ENCODE measurements at regions not wholly inside any gene's neighbourhood (a gene's known extent, or its start where the extent isn't known, plus 50 kb on each side); places are given as distances from the start of the nearest gene placed in this dataset.

DNA sequence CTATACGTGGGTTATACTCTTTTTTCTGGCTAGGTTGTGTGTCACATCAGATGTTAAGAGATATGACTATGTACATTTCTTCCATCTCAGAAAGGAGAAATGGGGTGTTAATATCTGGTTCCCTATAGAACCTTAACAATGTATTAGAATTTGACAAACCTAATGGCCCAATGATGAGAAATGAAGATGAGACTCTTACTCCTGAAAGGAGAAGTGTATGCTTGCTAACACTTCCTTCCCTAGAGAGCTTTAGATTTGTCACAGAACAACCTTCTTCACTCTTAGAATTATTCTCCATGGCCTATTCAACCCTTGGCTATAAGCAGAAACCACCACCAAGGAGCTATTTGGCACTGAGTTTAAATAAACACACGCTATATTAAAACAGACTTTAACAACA is 839.6 kb downstream of the GALC start:
- Histone ChIP-seq H3K4me1 (no peaks in the 10 kb centered on the region), H3K4me3 (no peak overlapping the region), H3K36me3 (no peaks in the 10 kb centered on the region), H3K9me3 (no peaks in the 10 kb centered on the region), H3K27me3 (no peaks in the 10 kb centered on the region), H3K27ac (no peak overlapping the region)
- ATAC-seq (no peak), DNase-seq (no peak)
- WGBS (ENCODE audit: insufficient coverage, low coverage, low lambda C conversion rate, missing lambda C conversion rate), result 23% methylated on average over 2 of the region's 2 CpGs
- intact Hi-C loops (cut with DNase I), result no loop called here
- no peak for TF ChIP-seq POLR2A (IDR thresholded peaks at IDR 0.05)
- TF ChIP-seq, protein P1, sequence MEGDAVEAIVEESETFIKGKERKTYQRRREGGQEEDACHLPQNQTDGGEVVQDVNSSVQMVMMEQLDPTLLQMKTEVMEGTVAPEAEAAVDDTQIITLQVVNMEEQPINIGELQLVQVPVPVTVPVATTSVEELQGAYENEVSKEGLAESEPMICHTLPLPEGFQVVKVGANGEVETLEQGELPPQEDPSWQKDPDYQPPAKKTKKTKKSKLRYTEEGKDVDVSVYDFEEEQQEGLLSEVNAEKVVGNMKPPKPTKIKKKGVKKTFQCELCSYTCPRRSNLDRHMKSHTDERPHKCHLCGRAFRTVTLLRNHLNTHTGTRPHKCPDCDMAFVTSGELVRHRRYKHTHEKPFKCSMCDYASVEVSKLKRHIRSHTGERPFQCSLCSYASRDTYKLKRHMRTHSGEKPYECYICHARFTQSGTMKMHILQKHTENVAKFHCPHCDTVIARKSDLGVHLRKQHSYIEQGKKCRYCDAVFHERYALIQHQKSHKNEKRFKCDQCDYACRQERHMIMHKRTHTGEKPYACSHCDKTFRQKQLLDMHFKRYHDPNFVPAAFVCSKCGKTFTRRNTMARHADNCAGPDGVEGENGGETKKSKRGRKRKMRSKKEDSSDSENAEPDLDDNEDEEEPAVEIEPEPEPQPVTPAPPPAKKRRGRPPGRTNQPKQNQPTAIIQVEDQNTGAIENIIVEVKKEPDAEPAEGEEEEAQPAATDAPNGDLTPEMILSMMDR (IDR thresholded peaks at IDR 0.05), result no peak

DNA sequence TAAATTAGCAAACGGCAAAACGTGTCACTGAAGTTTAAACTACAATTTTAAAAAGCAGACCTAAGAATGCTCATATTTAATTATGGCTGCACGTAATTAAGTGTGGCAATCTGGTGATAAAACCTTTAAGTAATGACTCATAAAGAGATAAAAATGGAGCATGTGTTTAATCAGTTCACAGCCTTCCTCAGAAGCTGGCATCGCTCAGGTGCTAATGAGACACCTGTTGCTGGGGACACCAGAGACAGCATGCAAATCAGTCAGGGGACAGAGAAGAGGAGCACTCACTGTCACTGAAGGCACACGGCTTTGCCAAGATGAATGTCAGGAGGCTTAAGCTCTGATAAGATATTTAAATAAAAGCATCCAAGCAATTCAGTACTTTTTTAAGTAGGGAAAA is 840.3 kb downstream of the GALC start:
- Histone ChIP-seq H3K27ac (no peak overlapping the region), H3K9me3 (no peaks in the 10 kb centered on the region), H3K4me3 (no peak overlapping the region), H3K36me3 (no peaks in the 10 kb centered on the region), H3K4me1 (no peaks in the 10 kb centered on the region), H3K27me3 (no peaks in the 10 kb centered on the region)
- intact Hi-C loops (cut with DNase I), result no loop called here
- no peak for DNase-seq
- ATAC-seq, result no peak
- no peak for TF ChIP-seq POLR2A (IDR thresholded peaks at IDR 0.05)
- TF ChIP-seq, protein P1 (IDR thresholded peaks at IDR 0.05), result no peak
- WGBS (ENCODE audit: insufficient coverage, low coverage, low lambda C conversion rate, missing lambda C conversion rate), result 21% methylated on average over 5 of the region's 5 CpGs

DNA sequence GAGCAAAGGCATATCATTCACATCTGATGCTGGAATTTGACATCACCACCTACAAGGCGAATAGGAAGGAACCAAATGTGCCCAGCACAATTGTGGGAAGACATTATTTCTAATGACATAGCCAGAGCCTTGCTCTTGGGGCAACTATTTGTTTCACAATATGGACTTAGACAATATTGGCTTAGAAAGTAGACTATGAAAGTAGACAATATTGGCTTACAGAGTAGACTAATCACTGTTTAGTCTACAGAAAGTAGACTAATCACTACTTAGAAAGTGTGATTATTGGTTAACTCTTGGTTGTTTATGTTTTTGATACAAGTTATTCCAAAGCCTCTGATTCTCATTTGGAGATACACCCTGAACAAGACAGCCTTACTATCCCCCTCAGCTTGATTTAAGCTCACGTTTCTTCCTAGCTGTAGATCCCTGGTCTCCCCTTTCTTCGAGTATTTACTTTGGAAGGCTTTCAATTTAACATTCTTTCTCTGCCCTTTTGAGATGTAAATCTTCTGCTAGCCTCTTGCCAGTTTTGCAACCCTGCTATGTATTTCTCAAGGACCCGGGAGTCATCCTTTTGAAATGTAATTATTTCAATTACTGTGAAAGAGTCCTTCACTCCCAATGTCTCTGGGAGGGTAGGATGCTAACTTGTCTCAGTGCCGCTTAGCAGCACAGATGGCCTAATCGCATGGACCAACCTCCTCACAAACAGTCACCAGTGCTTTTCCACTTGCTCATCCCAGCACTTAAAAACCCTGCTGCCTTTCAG is 843.2 kb downstream of the GALC start:
- Histone ChIP-seq H3K27me3 (no peaks in the 10 kb centered on the region), H3K4me1 (no peaks in the 10 kb centered on the region), H3K27ac (no peak overlapping the region), H3K4me3 (no peak overlapping the region), H3K36me3 (no peaks in the 10 kb centered on the region), H3K9me3 (no peaks in the 10 kb centered on the region)
- intact Hi-C loops (cut with DNase I), result no loop called here
- ATAC-seq (no peak), DNase-seq (no peak)
- WGBS (ENCODE audit: insufficient coverage, low coverage, low lambda C conversion rate, missing lambda C conversion rate), result 13% methylated on average over 6 of the region's 6 CpGs
- TF ChIP-seq, protein P1 (IDR thresholded peaks at IDR 0.05), result no peak
- no peak for TF ChIP-seq POLR2A (IDR thresholded peaks at IDR 0.05)

DNA sequence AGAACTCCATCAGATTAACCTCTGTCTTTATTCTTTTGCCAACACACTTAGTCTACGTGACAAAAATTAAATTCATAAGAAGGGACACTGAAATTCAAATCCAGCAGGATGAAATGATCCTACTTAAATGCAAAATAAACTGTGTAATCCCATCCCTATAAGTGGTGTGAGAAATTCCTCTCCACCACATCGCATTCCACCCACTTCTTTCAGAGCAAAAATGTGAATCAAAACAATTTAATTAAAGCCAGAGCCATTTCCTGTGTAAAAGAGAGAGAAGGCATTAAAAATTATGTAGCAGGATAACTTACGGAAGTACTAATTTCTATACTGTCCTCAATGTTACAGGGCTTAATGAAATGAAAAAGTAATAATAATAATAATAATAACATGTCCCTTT is 844.3 kb downstream of the GALC start:
- no peaks in the 10 kb centered on the region for H3K36me3 ChIP-seq
- DNase-seq, result no peak
- 50% methylated on average over 3 of the region's 3 CpGs for WGBS (ENCODE audit: insufficient coverage, low coverage, low lambda C conversion rate, missing lambda C conversion rate)
- TF ChIP-seq POLR2A (IDR thresholded peaks at IDR 0.05), result no peak
- TF ChIP-seq, protein P1 (IDR thresholded peaks at IDR 0.05), result no peak
- no peaks in the 10 kb centered on the region for H3K27me3 ChIP-seq
- intact Hi-C loops (cut with DNase I), result no loop called here
- no peaks in the 10 kb centered on the region for H3K9me3 ChIP-seq
- no peak overlapping the region for H3K27ac ChIP-seq
- ATAC-seq, result no peak
- H3K4me3 ChIP-seq, result no peak overlapping the region
- no peaks in the 10 kb centered on the region for H3K4me1 ChIP-seq

Measured in right lobe of liver (tissue), 6 donors.